Caco-2 (cell line): ENCODE measurements at regions not wholly inside any gene's neighbourhood (a gene's known extent, or its start where the extent isn't known, plus 50 kb on each side); places are given as distances from the start of the nearest gene placed in this dataset.

Source experiments
- BruUV-seq: library from RNA; stranded (reverse); fragments of 400-500 nt; replicated peaks from 2 replicates; lab custom pipeline; 2021; lab: Mats Ljungman, UMichigan
- CTCF ChIA-PET: fragments of 300-600 bp; sonication (Branson Sonifier 250); formaldehyde crosslinking; loops from one replicate; lab custom pipeline; 2022; ENCODE audit warnings: antibody characterized with exemption; lab: Charles Lee
- POLR2A ChIA-PET: fragments of 300-600 bp; sonication (Branson Sonifier 250); formaldehyde crosslinking; loops from one replicate; lab custom pipeline; 2022; ENCODE audit warnings: antibody characterized with exemption; lab: Charles Lee
- DNase-seq, 2 experiments: peaks; one replicate each; pipeline versions ENCODE4 v3.0.0 to v3.0.0-alpha.2; 2020 to 2022
- H3K27me3 ChIP-seq: replicated peaks from 2 replicates; pipeline ENCODE4 v1.6.0; 2011; ENCODE audit warnings: low read length; ENCODE audit not compliant: control insufficient read depth, insufficient read depth
- H3K36me3 ChIP-seq: 2 replicates; pipeline ENCODE4 v1.5.1; 2011; ENCODE audit warnings: low read length; ENCODE audit not compliant: control insufficient read depth, insufficient read depth
- H3K4me1 ChIP-seq: fragments of 250-450 bp; sonication (Bioruptor Pico); 2 replicates; pipeline ENCODE4 v1.5.1; 2020; ENCODE audit warnings: mild to moderate bottlenecking
- H3K4me3 ChIP-seq: 2 replicates; pipeline ENCODE4 v1.5.1; 2011; ENCODE audit warnings: low read depth, mild to moderate bottlenecking, control low read depth, low read length
- H3K9me3 ChIP-seq: fragments of 250-450 bp; sonication (Bioruptor Pico); 2 replicates; pipeline ENCODE4 v1.5.1; 2020; ENCODE audit warnings: mild to moderate bottlenecking, moderate library complexity
- H3K27ac Mint-ChIP-seq: one replicate; pipeline ENCODE4 v1.8.0; 2022; ENCODE audit warnings: mixed read lengths; ENCODE audit not compliant: unreplicated experiment
- H3K27me3 Mint-ChIP-seq: one replicate; pipeline ENCODE4 v1.8.0; 2022; ENCODE audit warnings: mixed read lengths; ENCODE audit not compliant: insufficient read depth, unreplicated experiment
- H3K36me3 Mint-ChIP-seq: one replicate; pipeline ENCODE4 v1.8.0; 2022; ENCODE audit warnings: mild to moderate bottlenecking, mixed read lengths; ENCODE audit not compliant: insufficient read depth, unreplicated experiment
- H3K4me1 Mint-ChIP-seq: one replicate; pipeline ENCODE4 v1.8.0; 2022; ENCODE audit warnings: low read depth, mixed read lengths; ENCODE audit not compliant: unreplicated experiment
- H3K4me3 Mint-ChIP-seq: one replicate; pipeline ENCODE4 v1.8.0; 2022; ENCODE audit warnings: mild to moderate bottlenecking, moderate library complexity, mixed read lengths; ENCODE audit not compliant: unreplicated experiment
- H3K9me3 Mint-ChIP-seq: one replicate; pipeline ENCODE4 v1.8.0; 2022; ENCODE audit warnings: mixed read lengths; ENCODE audit not compliant: unreplicated experiment
- intact Hi-C: fragments of 100-400 bp; cut with micrococcal nuclease; formaldehyde crosslinking; loops from one replicate; pipeline ENCODE4 v1.10.0; 2022; ENCODE audit not compliant: unreplicated experiment
- TF ChIP-seq, protein P1 (sequence below), 2 experiments: fragments of 200-600 bp in 1 of 2; IDR thresholded peaks; 1 replicate in 1 of 2; 2 replicates in 1 of 2; pipeline versions ENCODE4 v1.5.1 to v1.8.0; 2011 to 2022; ENCODE audit warnings: antibody characterized with exemption in 1 of 2, control low read depth in 1 of 2, inconsistent platforms in 1 of 2, low read depth in 1 of 2, low read length in 1 of 2, mild to moderate bottlenecking in 1 of 2, moderate library complexity in 1 of 2; ENCODE audit not compliant: insufficient read depth in 1 of 2, severe bottlenecking in 1 of 2, unreplicated experiment in 1 of 2

DNA sequence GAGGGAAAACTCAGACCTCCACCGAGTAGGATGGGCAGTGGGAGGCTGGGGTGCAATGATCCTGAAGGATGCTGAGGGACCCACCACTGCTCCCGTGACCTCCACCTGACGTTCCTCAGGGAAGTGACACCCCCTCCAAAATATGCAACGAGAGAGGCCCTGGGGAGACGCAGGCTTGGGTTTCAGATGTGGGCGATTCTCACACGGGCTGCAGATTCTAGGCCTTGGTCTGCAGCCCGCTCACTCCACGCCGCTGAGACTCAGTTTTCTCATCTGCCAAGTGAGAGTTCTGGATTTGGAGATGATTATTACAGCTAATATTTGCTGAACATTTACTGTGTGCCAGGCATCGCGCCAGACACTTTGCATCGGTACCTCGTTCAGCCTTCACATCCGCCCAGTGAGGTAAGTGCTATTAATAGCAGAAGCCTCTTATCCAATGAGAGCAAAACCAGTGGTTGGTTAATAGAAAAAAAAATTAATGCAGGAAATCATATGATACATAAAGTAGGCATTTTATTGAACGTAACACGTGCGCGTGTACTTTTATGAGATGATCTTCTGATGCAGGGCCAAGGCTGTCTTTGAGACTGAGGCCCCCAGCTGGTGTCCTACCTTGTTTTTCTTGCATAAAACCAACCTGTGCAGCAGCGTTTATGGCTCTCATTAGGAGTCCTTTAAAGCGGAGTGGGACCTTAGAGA is 102.0 kb upstream of the RUNX3 start:
- H3K36me3 Mint-ChIP-seq = no peaks in the 10 kb centered on the region
- no TSS peak for BruUV-seq
- no peak overlapping the region for H3K27ac Mint-ChIP-seq
- no peak overlapping the region for H3K4me3 Mint-ChIP-seq
- H3K9me3 Mint-ChIP-seq = no peaks in the 10 kb centered on the region
- intact Hi-C loops = loop anchor here (10.0 kb wide), 1 partner anchor 163 kb away; no protein-coding TSS in a partner anchor
- H3K4me3 ChIP-seq = no peak overlapping the region
- TF ChIP-seq, protein P1, sequence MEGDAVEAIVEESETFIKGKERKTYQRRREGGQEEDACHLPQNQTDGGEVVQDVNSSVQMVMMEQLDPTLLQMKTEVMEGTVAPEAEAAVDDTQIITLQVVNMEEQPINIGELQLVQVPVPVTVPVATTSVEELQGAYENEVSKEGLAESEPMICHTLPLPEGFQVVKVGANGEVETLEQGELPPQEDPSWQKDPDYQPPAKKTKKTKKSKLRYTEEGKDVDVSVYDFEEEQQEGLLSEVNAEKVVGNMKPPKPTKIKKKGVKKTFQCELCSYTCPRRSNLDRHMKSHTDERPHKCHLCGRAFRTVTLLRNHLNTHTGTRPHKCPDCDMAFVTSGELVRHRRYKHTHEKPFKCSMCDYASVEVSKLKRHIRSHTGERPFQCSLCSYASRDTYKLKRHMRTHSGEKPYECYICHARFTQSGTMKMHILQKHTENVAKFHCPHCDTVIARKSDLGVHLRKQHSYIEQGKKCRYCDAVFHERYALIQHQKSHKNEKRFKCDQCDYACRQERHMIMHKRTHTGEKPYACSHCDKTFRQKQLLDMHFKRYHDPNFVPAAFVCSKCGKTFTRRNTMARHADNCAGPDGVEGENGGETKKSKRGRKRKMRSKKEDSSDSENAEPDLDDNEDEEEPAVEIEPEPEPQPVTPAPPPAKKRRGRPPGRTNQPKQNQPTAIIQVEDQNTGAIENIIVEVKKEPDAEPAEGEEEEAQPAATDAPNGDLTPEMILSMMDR (IDR thresholded peaks at IDR 0.05; ENCODE audit: insufficient read depth in 1 of 2, low read depth in 1 of 2, low read length in 1 of 2, severe bottlenecking in 1 of 2, unreplicated experiment in 1 of 2) = no peak
- H3K9me3 ChIP-seq = no peaks in the 10 kb centered on the region
- no peaks in the 10 kb centered on the region for H3K36me3 ChIP-seq
- H3K4me1 Mint-ChIP-seq = no peaks in the 10 kb centered on the region
- POLR2A ChIA-PET = no interaction called here
- no peaks in the 10 kb centered on the region for H3K27me3 ChIP-seq
- no peaks in the 10 kb centered on the region for H3K27me3 Mint-ChIP-seq
- DNase-seq = no peak
- no peaks in the 10 kb centered on the region for H3K4me1 ChIP-seq
- CTCF ChIA-PET = no interaction called here

DNA sequence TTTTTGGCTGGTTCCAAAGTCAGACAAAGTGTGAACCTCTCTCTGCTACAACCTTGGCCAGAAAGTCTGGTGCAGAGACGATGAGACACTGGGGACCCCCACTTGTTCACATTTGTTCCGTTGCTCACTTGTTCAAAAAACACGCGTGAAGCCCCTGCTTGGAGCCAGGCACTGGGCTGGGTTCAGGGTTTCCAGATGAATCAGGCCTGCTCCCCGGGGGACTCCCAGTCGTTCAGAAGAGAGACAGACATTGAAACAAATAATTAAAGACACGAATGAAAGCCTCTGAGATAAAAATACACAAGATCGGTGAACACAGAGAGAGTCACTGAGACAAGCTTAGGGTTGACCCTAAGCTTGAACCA is 101.5 kb upstream of the RUNX3 start:
- Histone ChIP-seq H3K4me3 (no peak overlapping the region), H3K9me3 (no peaks in the 10 kb centered on the region), H3K36me3 (no peaks in the 10 kb centered on the region), H3K27me3 (no peaks in the 10 kb centered on the region), H3K4me1 (no peaks in the 10 kb centered on the region)
- no TSS peak for BruUV-seq
- ChIA-PET POLR2A (no interaction called here), CTCF (interaction anchor here (0.7 kb wide), 1 partner anchor 49 kb away, joined by 3 read pairs; no protein-coding TSS in a partner anchor)
- TF ChIP-seq, protein P1 (IDR thresholded peaks at IDR 0.05; ENCODE audit: insufficient read depth in 1 of 2, low read depth in 1 of 2, low read length in 1 of 2, severe bottlenecking in 1 of 2, unreplicated experiment in 1 of 2) = no peak
- DNase-seq = no peak
- intact Hi-C loops = loop anchor here (10.0 kb wide), 1 partner anchor 163 kb away; no protein-coding TSS in a partner anchor
- no peak overlapping the region for H3K4me3 Mint-ChIP-seq
- H3K27ac Mint-ChIP-seq = no peak overlapping the region
- H3K36me3 Mint-ChIP-seq = no peaks in the 10 kb centered on the region
- no peaks in the 10 kb centered on the region for H3K9me3 Mint-ChIP-seq
- no peaks in the 10 kb centered on the region for H3K4me1 Mint-ChIP-seq
- H3K27me3 Mint-ChIP-seq = no peaks in the 10 kb centered on the region

DNA sequence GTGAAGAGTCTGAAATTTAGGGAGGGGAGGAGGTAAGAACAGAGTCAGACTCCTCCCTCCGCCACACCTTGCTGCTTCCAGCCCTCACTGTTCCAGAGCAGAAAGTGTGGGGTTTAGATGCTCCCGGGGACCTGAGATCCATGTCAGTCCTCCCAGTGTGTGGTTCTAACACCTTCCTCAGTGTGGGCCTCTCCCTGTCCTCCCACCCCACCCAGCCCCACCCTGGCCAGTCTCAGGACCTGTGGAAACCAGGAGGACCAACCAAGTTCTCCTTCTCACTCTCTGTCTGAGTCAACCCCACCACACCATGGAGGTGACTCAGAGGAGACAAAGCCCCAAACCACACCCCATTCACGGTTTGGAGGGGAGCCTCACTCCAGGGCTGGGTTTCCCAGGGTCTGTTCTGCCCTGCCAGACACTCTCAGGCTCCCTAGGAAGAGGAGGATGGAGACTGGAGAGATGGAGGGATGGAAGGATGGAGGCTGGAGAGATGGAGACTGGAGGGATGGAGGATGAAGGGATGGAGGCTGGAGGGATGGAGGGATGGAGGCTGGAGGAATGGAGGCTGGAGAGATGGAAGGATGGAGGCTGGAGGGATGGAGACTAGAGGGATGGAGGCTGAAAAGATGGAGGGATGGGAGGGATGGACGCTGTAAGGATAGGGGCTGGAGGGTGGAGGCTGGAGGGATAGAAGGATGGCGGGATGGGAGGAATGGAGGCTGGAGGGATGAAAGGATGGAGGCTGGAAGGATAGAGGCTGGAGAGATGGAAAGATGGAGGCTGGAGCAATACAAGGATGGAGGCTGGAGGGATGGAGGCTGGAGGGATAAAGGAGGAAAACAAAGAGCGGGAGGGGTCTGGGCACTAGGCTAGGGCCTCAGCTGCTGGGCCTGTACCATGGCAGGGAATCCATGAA is 100.9 kb upstream of the RUNX3 start:
- Mint-ChIP-seq H3K9me3 (no peaks in the 10 kb centered on the region), H3K36me3 (no peaks in the 10 kb centered on the region), H3K4me1 (no peaks in the 10 kb centered on the region), H3K4me3 (no peak overlapping the region), H3K27ac (no peak overlapping the region), H3K27me3 (no peaks in the 10 kb centered on the region)
- no peaks in the 10 kb centered on the region for H3K36me3 ChIP-seq
- no peaks in the 10 kb centered on the region for H3K27me3 ChIP-seq
- DNase-seq = no peak
- TF ChIP-seq, protein P1 (IDR thresholded peaks at IDR 0.05; ENCODE audit: insufficient read depth in 1 of 2, low read depth in 1 of 2, low read length in 1 of 2, severe bottlenecking in 1 of 2, unreplicated experiment in 1 of 2) = no peak
- ChIA-PET CTCF (interaction anchor here (0.7 kb wide), 1 partner anchor 49 kb away, joined by 3 read pairs; no protein-coding TSS in a partner anchor), POLR2A (no interaction called here)
- H3K4me3 ChIP-seq = no peak overlapping the region
- no peaks in the 10 kb centered on the region for H3K4me1 ChIP-seq
- no TSS peak for BruUV-seq
- intact Hi-C loops = loop anchor here (10.0 kb wide), 1 partner anchor 164 kb away; no protein-coding TSS in a partner anchor
- no peaks in the 10 kb centered on the region for H3K9me3 ChIP-seq
